HK-2 (cell line): ENCODE measurements at regions not wholly inside any gene's neighbourhood (a gene's known extent, or its start where the extent isn't known, plus 50 kb on each side); places are given as distances from the start of the nearest gene placed in this dataset.

Experiments
- DNase-seq: peaks from one replicate; pipeline ENCODE4 v3.0.0-alpha.2; 2018; ENCODE audit not compliant: unreplicated experiment

GRCh38 chr22:48646216-48646925 is 1181.3 kb downstream of the BRD1 start:
- DNase-seq = no peak

GRCh38 chr22:48645766-48646165 is 1181.9 kb downstream of the BRD1 start:
- no peak for DNase-seq

GRCh38 chr22:48644997-48645396 is 1182.7 kb downstream of the BRD1 start:
- DNase-seq = no peak

DNA sequence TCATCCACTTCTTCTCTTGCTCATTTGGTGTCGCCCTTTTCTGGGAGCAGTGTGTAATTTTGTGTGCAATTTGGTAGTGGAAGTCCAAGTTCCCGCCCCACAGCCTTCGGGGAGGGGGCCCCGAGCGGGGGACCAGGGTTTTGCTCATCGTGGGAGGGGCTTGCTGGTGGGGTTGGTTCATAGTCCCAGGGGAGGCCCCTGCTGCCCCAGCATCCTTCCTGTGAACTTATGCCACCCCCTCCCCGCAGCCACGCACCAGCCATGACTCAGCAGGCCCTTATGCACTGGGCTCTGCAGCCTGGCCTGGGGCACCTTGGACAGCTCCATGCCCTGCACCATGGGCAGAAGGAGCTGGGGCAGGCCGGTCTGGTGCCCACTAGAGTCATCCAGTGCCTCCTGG is 1183.6 kb downstream of the BRD1 start:
- DNase-seq = peak; percentile 5

- DNase-seq = no peak
These were observed 1184.5 kb downstream of the BRD1 start for GRCh38 chr22:48643066-48643731.

DNA sequence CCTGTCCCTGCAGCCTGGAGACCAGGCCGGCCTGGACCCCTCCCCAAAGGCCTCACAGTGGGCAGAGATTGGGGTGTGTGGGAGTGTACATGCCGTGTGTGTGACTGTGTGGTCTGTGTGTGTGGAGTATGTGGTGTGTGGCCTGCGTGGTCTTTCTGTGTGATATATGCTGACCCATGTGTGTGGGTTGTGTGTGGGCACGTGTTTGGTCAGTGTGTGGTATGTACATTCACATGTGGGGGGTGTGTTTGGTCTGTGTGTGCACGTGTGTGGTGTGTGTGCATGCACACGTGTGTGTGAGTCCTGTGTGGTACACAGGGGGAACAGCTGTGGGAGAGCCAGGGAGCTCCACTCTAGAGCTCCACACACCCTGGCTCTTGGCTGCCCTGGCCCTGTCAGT is 1185.1 kb downstream of the BRD1 start:
- no peak for DNase-seq

DNA sequence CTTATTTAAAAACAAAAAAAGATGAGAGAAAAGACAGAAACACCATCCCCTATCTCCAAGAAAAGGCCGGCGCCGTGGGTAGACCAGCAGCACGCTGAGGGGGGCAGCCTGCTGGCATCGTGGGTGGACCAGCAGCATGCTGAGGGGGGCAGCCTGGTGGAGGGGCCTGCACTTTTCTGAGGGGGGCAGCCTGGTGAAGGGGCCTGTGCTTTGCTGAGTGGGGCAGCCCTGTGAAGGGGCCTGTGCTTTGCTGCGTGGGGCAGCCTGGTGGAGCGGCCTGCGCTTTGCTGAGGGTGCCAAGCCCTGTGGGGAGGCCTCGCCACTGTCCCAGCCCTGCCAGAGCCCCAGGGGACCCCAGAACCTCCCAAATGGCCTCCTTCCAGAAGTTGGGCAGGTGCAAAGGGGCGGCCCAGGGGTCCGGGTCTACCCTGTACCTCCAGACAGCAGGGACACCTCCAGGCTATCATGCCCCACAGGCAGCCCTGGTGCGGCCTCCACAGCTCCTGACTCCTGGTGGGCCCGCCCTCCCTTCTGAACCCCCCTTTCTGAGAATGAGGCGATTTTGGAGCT is 1185.7 kb downstream of the BRD1 start:
- no peak for DNase-seq

GRCh38 chr22:48640890-48641841 is 1186.5 kb downstream of the BRD1 start:
- no peak for DNase-seq

DNA sequence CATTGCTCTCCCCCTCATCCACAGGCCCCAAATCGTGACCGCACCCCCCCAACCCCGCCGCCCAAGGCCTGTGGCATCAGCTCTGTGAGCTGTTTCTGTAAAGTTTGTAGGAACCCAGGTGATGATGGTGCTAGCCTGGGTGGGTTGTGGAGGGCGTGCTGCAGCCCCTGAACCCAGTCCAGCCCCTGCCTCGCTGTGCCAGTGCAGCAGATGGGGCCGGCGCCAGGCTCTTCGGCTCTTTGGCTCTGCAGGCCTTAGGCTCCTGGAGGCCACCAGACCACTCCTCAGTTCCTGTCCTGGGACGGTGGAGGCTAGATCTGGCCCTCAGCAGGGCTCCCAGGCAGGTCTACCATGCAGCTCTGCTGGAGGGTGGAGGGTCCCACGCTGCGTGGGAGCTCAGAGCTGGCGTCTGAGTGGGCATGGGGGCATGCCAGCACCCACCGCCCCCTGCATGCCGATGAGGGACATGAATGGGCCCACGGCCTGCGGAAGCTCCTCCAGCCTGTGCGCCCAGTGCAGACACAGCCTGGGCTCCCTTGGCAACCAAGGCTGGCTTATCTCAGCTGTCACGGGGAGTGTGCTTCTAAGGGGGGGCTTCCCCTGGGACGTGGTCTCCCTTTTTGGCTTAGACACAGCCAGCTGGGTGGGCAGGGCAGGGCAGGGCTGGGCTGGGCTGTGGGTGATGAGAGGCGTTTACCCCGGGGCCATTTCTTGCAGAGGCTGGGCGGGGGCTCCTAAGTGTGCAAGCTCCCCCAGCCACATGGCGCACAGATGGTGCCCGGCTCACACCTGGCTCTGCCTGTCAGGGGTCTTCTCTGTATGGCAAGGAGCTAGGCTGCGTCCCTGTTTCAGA is 1187.6 kb downstream of the BRD1 start:
- DNase-seq = no peak

- no peak for DNase-seq
These were observed 1188.5 kb downstream of the BRD1 start for GRCh38 chr22:48639021-48639795.

DNA sequence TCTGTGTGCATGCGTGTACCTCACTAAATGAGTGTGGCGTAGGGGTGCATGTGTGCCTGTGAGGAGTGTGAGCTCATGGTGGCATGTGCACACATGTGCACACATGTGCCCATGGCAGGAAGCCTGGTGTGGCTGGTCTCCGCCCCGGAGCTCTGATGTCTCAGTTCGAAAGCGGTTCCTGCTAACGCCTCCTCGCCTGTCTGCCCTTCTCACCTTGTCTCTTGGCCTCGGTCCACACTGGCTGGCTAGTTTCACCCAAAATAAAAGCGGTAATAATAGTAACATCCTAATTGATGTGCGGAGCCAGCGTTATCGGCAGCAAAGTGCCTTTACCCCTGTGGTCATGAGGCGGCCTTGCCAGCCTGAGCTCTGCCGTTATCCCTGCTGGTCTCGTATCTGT is 1190.4 kb downstream of the BRD1 start:
- no peak for DNase-seq

DNA sequence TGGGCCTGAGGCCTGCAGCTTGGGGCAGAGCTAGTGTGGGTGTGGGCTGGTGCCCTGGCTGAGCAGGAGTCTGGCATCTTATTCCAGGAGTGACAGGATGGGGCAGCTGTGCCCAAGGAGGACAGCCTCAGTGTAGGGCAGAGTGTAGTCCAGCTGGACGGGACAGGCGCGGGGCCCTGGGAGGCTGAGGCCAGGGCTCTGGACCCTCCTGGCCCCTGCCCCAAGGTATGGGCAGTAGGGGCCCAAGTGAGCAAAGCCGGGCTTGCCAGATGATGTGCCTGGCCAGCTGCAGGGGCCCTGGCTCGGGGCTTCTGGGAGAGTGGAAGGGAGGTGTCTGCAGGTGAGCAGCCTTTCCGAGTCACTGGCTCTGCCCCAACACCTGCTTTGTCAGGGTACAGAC is 1190.9 kb downstream of the BRD1 start:
- DNase-seq = no peak

- DNase-seq = no peak
These were observed 1191.9 kb downstream of the BRD1 start for GRCh38 chr22:48635816-48636215.

GRCh38 chr22:48635031-48635430 is 1192.6 kb downstream of the BRD1 start:
- DNase-seq = no peak

DNA sequence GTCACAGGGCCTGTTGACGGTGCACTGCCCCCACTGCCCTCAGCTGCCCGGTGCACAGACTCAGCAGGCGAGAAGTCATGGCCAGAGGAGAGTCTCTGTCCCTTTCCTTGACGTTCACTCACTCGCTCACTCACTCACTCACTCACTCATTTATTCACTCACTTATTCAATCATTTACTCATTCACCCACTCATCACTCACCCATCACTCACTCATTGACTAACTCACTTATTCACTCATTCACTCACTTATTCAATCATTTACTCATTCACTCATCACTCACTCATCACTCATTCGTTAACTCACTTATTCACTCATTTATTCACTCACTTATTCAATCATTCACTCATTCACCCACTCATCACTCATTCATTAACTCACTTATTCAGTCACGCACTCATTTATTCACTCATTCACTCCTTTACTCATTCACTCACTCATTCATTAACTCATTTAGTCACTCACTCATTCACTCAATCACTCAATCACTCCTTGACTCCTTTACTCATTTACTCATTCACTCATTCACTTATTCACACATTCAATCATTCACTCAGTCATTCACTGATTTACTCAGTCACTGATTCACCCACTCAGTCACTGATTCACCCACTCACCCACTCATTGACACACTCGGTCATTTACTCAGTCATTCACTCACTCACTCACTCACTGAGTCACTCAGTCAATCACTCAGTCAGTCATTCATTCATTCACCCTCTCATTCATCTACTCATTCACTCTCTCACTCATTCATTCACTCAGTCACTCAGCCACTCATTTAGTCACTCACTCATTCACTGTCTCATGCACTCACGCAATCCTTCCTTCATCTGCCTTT is 1193.5 kb downstream of the BRD1 start:
- DNase-seq = no peak

- DNase-seq = no peak
These were observed 1194.9 kb downstream of the BRD1 start for GRCh38 chr22:48632646-48633246.

DNA sequence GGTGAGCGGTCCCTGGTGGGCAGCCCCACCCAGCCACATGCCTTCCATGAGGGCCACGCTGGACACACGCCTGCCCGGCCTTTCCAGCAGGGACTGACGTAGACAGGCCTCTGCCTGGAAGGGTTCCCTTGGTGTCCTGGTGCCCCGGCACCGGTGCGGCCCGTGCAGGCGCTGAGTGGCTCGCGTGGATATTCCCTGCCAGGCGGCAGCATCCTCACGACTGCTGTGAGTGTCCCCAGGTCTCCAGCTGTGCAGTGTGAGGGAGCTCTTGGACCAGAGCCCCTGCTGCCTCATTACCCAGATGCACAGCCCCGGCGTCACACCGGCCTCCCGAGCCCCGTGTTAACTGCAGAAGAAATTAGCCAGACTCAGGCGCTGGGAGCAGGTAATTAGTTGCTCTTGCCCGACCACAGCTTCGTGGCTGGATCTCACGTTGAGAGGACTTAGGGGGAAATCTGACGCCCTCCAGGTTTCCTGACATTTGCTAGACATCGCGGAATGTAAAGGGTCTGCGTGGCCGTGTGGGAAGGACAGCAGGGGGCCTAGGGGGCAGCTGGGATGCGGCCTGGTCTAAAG is 1196.3 kb downstream of the BRD1 start:
- no peak for DNase-seq

DNA sequence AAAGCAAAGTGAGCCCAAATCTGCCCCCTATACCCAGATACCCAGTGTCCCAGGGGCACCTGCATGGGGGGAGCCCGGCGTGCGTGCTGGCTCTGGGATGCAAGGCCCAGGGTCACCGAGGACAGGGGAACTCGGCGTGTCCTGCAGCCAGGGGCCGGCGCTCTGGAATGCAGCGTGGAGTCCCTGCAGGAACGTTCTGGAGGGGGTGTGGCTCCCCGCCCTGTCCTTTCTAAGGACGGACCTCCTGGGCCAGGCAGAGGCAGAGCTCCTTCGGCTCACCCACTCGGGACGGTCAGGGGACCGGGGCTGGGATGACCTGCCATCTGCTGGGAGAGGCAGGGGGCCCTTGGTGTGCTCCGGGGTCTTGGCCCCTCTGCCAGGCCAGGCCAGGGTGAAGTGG is 1196.8 kb downstream of the BRD1 start:
- DNase-seq = no peak

DNA sequence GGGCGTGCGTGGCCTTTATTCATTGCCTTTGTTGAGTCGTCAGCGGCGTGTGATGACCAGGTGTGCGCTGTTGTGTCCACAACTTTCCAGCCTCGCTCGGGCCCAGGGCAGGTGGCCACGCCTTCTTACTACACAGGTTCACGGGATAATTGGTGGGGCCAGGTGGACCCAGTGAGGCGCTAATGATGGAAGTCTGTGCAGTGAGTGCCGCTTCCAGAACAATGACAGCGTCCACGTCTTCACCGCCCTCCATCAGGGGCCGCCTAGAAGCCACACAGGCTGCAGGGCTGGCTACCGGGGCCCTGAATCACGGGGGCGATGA is 1197.3 kb downstream of the BRD1 start:
- no peak for DNase-seq
